ENCODE measurements at regions not wholly inside any gene's neighbourhood (a gene's known extent, or its start where the extent isn't known, plus 50 kb on each side); places are given as distances from the start of the nearest gene placed in this dataset.

DNA sequence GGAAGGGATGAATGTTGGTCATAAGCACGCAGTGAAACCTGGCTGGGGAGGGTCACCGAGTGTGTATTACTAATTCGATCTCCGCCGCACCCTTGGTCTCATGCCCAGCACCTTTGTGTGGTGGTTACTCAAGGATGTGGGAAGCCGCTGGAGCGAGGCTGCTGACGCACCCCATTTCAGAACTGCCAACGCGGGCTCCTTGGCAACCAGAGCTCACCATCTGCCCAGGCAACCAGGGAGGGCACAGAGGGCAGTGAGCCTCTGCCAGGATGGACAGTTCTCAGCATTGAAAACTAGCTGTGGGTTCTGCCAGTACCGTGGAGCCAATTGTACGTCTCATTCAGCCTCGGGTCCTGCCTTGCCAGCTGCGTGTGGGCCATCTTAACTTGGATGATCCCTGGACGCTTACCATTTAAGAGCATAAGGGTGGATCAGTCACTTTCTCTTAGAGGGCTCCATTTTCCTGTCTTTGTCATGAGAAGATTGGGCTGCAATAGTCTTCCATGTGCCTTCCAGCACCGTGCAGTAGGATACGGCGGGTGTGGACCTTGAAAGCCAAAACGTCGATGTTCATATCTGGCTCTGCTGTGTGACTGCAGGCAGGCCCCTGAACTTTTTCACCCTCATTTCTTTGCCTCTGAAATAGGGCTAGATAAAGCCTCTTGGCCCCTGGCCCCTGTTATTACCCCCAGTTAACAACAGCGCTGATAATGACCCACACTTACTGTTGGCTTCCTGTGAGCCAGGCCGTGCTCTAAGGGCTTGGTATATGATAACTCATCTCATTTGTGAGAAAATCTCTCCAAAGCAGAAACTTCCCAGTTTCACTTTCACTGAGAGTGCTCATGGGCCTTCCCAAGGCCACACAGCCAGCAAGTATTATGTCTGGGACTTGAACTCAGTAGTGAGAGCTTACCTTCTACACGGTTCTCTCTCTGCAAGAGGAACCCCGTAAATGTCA is 238.8 kb downstream of the OPA1 start:
- Histone ChIP-seq H3K4me3 (no peak overlapping the region), H3K9me3 (replicated peaks) (no peaks in the 10 kb centered on the region), H3K4me1 (replicated peaks) (peaks cover 8% of the 10 kb centered on the region), H3K27me3 (replicated peaks) (no peaks in the 10 kb centered on the region), H3K36me3 (no peaks in the 10 kb centered on the region), H3K27ac (no peak overlapping the region)
- DNase-seq (ENCODE audit: low read depth in 1 of 2, low spot score in 2 of 2): no peak

DNA sequence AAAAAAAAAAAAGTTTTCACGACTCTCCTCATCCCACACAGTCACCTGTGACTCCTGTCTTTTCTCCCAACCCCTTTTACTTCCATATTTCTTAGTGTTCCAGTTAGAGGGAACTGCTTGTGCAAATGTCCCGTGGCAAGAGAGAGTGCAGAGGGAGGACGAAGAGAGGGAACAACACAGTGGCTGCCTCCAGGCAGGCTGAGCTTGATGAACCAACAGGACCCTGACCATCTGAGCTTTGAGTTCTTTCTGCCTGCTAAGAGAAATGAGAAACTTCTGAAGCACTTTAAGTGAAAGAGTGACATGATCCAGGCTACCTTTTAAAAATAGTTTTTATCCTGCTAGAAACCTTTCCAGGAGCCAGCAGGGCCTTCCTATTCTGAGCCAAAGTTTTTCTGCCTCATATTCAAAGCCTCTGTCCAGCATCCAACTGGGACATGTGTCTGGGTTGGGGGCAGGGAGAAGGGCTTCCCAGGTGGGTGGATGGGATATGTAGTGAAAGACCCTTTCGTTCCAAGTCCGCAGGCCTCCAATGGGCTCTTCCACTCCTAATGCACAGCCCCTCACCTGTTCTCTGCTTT is 239.9 kb downstream of the OPA1 start:
- no peaks in the 10 kb centered on the region for H3K9me3 ChIP-seq (replicated peaks)
- DNase-seq (ENCODE audit: low read depth in 1 of 2, low spot score in 2 of 2): no peak
- no peaks in the 10 kb centered on the region for H3K27me3 ChIP-seq (replicated peaks)
- no peak overlapping the region for H3K4me3 ChIP-seq
- no peak overlapping the region for H3K27ac ChIP-seq
- H3K4me1 ChIP-seq (replicated peaks): peaks cover 8% of the 10 kb centered on the region
- no peaks in the 10 kb centered on the region for H3K36me3 ChIP-seq

DNA sequence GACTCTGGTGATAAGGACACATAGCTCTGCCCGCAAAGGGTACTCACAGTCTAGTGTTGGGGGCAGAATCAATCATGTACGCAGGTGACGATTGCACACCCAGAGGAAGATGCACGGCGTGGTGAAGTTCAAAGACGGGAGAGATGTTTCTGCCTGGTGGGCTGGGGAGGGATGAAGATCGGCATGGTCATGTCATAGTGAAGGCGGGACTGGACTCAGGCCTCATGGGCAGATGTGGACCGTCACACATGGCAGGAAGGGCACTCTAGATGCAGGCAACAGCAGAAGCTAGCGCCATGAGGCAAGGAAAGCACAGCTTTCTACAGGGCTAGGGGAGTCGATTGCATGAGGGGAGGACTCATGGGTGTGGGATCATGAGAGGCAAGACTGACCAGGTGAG is 240.6 kb downstream of the OPA1 start:
- H3K4me3 ChIP-seq: no peak overlapping the region
- H3K4me1 ChIP-seq (replicated peaks): peaks cover 8% of the 10 kb centered on the region
- DNase-seq (ENCODE audit: low read depth in 1 of 2, low spot score in 2 of 2): no peak
- H3K9me3 ChIP-seq (replicated peaks): no peaks in the 10 kb centered on the region
- H3K36me3 ChIP-seq: no peaks in the 10 kb centered on the region
- no peaks in the 10 kb centered on the region for H3K27me3 ChIP-seq (replicated peaks)
- no peak overlapping the region for H3K27ac ChIP-seq

DNA sequence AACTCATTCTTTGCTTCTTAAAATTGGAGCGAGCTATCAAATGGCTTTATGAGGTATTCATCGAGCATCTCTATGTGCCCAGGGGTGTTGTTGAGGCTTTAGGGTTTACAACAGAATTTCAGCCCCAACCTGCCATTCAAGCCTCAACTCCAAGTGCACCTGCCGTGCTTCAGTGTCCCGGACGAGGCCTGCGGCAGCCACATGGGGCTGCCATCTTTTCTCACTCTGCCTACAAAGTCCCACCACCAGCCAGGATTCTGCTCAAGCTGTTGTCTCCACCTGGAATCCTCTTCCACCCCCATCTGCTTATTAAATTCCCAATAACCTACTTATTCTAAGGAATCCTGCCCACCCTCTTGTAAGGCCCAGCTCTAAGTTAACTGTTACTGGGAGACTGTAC is 242.4 kb downstream of the OPA1 start:
- Histone ChIP-seq H3K4me3 (no peak overlapping the region), H3K27me3 (replicated peaks) (no peaks in the 10 kb centered on the region; the same call in 1 of the 2 replicates), H3K4me1 (replicated peaks) (no peaks in the 10 kb centered on the region), H3K9me3 (replicated peaks) (no peaks in the 10 kb centered on the region), H3K36me3 (no peaks in the 10 kb centered on the region), H3K27ac (no peak overlapping the region)
- DNase-seq (ENCODE audit: low read depth in 1 of 2, low spot score in 2 of 2): no peak

DNA sequence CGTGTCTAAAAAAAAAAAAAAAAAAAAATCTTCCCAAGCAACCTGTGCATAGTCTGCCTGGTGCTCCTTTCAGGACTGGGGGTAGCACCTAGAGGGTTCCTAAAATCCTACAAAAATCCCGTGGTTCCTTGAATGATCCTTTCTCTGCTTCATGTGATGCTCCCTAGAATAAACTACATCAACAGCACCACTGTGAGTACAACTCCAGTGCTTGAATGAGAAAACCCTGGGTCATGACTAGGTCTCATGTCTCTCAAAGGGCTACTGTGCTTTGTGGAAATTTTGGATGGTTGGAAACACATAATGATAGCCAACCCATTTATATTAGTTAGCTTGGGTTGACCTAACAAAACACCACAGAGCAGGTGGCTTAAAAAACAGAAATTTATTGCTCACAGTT is 243.5 kb downstream of the OPA1 start:
- no peaks in the 10 kb centered on the region for H3K9me3 ChIP-seq (replicated peaks)
- DNase-seq (ENCODE audit: low read depth in 1 of 2, low spot score in 2 of 2): no peak
- H3K4me1 ChIP-seq (replicated peaks): no peaks in the 10 kb centered on the region
- no peaks in the 10 kb centered on the region for H3K36me3 ChIP-seq
- H3K27ac ChIP-seq: no peak overlapping the region
- H3K4me3 ChIP-seq: no peak overlapping the region
- H3K27me3 ChIP-seq (replicated peaks): no peaks in the 10 kb centered on the region; the same call in 1 of the 2 replicates

DNA sequence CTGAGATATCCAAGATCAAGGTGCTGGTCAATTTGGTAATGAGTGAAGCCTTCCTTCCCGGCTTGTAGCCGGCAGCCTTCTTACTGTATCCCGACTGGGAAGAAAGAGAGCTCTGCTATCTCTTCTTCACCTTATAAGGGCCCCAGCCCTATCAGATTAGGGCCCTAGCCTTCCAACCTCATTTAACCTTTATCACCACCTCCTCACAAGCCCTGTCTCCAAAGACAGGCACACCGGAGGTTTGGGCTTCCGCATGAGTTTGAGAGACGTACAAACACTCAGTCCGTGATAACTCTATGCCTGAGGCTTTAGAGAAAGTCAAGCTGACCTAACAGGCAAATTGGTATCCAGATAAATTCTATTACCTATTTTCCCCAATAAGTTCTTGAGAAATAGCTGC is 243.9 kb downstream of the OPA1 start:
- no peaks in the 10 kb centered on the region for H3K4me1 ChIP-seq (replicated peaks)
- H3K27ac ChIP-seq: no peak overlapping the region
- no peaks in the 10 kb centered on the region; the same call in 1 of the 2 replicates for H3K27me3 ChIP-seq (replicated peaks)
- H3K9me3 ChIP-seq (replicated peaks): no peaks in the 10 kb centered on the region
- no peaks in the 10 kb centered on the region for H3K36me3 ChIP-seq
- DNase-seq (ENCODE audit: low read depth in 1 of 2, low spot score in 2 of 2): no peak
- no peak overlapping the region for H3K4me3 ChIP-seq

DNA sequence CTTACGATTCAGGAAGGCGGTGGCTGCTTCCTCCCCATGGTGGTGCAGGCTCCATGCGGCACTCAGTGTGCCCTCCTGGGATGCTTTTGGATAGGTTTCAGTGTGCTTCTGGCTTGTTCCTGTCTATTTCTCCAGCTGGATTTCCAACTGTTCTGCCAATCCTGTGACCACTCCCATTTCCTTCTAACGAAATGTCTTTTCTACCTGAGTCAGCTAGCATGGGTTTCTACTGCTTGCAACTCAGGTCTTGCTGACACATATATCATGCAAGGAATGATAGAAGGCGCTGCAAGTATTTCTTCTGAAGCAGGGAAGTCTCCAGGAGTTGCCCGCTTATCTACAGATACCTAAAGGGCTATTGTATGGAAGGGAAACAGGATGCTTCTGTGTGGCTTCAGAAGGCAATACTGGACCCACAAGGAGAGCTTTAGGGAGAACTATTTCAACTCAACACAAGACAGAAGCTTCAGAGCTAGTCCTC is 244.4 kb downstream of the OPA1 start:
- Histone ChIP-seq H3K4me1 (replicated peaks) (no peaks in the 10 kb centered on the region), H3K9me3 (replicated peaks) (no peaks in the 10 kb centered on the region), H3K4me3 (no peak overlapping the region), H3K27ac (no peak overlapping the region), H3K27me3 (replicated peaks) (no peaks in the 10 kb centered on the region; the same call in 1 of the 2 replicates), H3K36me3 (no peaks in the 10 kb centered on the region)
- no peak for DNase-seq (ENCODE audit: low read depth in 1 of 2, low spot score in 2 of 2)

DNA sequence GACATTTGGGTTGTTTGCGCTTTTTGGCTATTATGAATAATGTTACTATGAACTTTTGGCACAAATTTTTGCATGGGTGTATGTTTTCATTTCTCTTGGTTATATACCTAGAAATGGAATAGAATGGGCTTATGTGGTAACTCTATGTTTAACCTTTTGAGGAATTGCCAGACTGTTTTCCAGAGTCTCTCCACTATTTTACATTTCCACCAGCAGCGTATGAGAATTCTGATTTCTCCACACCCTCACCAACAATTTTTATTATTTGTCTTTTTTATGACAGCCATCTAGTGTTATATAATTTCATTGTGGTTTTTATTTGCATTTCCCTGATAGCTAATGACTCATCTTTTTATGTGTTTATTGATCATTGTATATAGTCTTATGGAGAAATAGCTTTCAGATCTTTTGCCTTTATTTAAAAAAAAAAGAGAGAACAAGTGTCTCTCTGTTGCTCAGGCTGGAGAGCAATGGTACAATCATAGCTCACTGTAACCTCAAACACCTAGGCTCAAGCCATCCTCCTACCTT is 247.2 kb downstream of the OPA1 start:
- Histone ChIP-seq H3K4me1 (replicated peaks) (no peaks in the 10 kb centered on the region), H3K27me3 (replicated peaks) (no peaks in the 10 kb centered on the region; the same call in 1 of the 2 replicates), H3K4me3 (no peak overlapping the region), H3K36me3 (no peaks in the 10 kb centered on the region), H3K9me3 (replicated peaks) (no peaks in the 10 kb centered on the region), H3K27ac (no peak overlapping the region)
- DNase-seq (ENCODE audit: low read depth in 1 of 2, low spot score in 2 of 2): no peak

DNA sequence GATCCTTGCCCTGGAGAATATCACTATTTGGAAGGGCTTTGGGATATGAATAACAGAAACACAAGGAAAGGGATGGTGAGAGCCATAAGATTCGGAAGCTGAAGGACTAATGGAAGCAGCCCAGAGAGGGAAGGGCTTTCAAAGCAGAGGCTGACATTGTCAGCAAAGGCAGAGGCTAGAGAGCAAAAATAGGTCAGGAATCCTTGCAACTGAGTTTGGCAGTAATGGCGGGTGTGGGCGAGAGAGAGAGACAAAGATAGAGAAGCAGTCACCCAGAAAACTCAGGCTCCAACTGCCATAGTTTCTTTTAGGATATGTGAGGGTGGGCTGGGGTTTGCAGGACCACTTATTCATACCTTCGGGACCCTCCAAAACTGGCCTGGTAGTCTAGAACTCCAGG is 248.6 kb downstream of the OPA1 start:
- Histone ChIP-seq H3K27ac (no peak overlapping the region), H3K9me3 (replicated peaks) (no peaks in the 10 kb centered on the region), H3K4me3 (no peak overlapping the region), H3K4me1 (replicated peaks) (no peaks in the 10 kb centered on the region), H3K36me3 (no peaks in the 10 kb centered on the region), H3K27me3 (replicated peaks) (no peaks in the 10 kb centered on the region; the same call in 1 of the 2 replicates)
- no peak for DNase-seq (ENCODE audit: low read depth in 1 of 2, low spot score in 2 of 2)

DNA sequence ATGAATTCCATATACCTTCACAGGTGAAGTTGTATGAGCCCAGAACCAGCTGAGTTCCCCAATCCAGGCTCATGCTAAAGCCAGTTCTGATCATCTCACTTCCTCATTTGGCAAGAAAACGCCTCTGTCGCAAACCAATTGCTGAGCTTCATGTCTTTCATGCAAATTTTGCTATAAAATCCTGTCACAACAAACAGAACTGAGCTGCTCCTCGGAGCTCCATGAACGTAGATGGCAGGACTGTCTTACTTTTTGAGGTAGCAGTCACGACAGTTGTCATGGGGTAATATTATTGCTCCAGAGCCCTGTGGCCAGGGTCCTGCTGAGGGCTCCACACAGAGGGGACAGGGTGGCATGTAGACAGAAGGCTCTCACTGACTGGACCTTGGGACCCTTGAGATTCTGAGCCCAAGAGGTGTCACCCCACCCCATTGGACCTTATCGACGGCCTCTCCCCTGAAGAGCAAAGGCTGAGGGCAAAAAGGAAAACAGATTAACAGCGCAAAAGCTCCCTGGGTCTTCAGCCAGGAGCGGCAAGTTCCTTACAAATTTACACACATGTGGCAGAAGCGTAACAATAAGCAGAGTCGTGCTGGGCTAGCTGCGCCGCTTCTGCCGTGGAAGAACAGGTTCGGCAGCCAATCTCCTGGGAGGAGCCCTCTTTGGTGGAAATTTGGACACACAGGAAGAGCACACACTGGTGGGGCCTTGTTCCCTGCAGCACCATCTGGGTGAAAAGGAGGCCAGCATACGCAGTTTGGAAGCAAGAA is 249.2 kb downstream of the OPA1 start:
- Histone ChIP-seq H3K36me3 (no peaks in the 10 kb centered on the region), H3K9me3 (replicated peaks) (no peaks in the 10 kb centered on the region), H3K27ac (no peak overlapping the region), H3K4me1 (replicated peaks) (no peaks in the 10 kb centered on the region), H3K27me3 (replicated peaks) (no peaks in the 10 kb centered on the region; the same call in 1 of the 2 replicates), H3K4me3 (no peak overlapping the region)
- DNase-seq (ENCODE audit: low read depth in 1 of 2, low spot score in 2 of 2): no peak

DNA sequence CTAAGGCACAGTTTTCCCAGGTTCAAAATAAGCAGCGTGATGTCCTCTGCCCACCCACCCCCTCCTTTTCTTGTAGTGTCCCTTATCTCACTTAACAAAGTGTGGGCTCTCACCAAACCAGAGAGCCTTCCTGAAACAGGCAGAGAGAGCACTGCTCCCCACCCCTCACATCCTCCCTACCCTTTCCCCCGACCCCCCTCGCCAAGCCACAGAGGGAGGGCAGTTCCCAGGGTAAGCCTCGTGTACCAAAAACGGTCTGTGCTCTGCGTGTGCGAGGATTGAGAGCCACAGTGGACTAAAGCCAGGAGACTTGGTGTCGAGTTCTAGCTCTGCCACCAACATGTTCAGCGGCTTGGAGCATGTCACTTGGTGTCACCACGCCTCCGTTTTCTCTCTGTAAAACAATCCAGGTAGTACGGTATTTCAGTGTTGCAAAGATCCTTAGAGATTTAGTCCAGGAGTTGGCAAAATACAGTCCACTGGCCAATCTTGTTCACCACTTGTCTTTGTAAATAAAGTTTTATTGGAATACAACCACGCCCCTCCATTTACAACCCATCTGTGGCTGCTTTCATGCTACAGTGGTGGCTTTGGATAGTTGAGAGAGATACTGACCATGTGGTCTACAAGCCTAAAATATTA is 249.9 kb downstream of the OPA1 start:
- no peaks in the 10 kb centered on the region; the same call in 1 of the 2 replicates for H3K27me3 ChIP-seq (replicated peaks)
- no peak overlapping the region for H3K27ac ChIP-seq

DNA sequence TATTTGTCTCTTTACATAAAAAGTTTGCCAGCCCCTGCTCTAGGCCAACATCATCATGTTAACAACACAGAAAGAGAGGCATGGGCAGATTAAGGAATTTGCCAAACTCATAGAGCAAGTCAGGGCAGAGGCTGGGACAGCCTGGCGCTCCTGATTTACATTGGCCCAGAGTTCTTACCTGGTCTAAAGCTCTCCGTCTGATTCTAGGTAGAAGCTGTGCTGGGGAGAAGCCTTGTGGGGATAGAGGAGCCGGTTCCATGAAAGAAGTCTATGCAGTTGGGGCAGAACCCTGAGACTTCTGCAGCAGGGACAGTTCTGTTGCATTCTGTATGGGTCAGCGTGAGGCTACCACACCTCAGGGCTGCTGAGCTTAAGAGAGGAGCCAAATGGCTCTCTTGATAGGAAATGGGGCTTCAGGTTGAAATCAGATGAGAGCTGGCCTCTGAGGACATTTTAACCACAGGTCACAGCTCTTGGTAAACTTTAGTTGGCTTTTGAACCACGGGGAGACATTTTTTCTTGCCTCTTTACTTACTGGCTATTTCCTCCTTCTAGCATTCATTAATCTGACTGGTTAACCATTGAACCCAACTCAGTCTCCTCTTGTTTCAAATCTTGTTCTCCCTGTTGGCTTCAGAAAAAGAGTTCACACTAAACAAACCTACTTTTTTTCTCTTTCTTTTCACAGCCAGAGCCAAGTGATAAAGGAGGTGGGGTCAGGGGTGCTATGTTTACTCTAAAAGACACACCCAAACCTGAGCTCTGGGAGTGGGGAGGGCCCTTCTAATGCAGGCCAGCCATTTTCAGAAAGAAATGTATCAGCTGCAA is 250.7 kb downstream of the OPA1 start:
- no peaks in the 10 kb centered on the region for H3K4me1 ChIP-seq (replicated peaks)
- no peaks in the 10 kb centered on the region; the same call in 1 of the 2 replicates for H3K27me3 ChIP-seq (replicated peaks)
- no peak for DNase-seq (ENCODE audit: low read depth in 1 of 2, low spot score in 2 of 2)
- no peak overlapping the region for H3K4me3 ChIP-seq
- H3K27ac ChIP-seq: no peak overlapping the region
- H3K9me3 ChIP-seq (replicated peaks): 0 out of 2 replicates have a peak, but pooled peaks cover 3% of the 10 kb centered on the region
- H3K36me3 ChIP-seq: no peaks in the 10 kb centered on the region

More for the DNA sequence above, 249.9 kb downstream of the OPA1 start:
- Histone ChIP-seq H3K4me3 (no peak overlapping the region), H3K4me1 (replicated peaks) (no peaks in the 10 kb centered on the region), H3K36me3 (no peaks in the 10 kb centered on the region), H3K9me3 (replicated peaks) (no peaks in the 10 kb centered on the region)
- no peak for DNase-seq (ENCODE audit: low read depth in 1 of 2, low spot score in 2 of 2)
